NCI-H1417 (cell line): ENCODE measurements at regions not wholly inside any gene's neighbourhood (a gene's known extent, or its start where the extent isn't known, plus 50 kb on each side); places are given as distances from the start of the nearest gene placed in this dataset.
"Not testable (repeated sequence)": the region's sequence is repeated elsewhere in the genome, so short reads cannot be mapped to it uniquely, and the experiment has no call there.

ENCODE experiments used
- DNase-seq, 3 experiments: peaks; one replicate each; lab custom pipeline; 2025; lab: John Stamatoyannopoulos, UW

- no peak for DNase-seq
These were observed 89.7 kb upstream of the SH3BP4 start for GRCh38 chr2:234861841-234862735.

- DNase-seq: not testable (repeated sequence)
These were observed 92.4 kb upstream of the SH3BP4 start for GRCh38 chr2:234859330-234859872.

DNA sequence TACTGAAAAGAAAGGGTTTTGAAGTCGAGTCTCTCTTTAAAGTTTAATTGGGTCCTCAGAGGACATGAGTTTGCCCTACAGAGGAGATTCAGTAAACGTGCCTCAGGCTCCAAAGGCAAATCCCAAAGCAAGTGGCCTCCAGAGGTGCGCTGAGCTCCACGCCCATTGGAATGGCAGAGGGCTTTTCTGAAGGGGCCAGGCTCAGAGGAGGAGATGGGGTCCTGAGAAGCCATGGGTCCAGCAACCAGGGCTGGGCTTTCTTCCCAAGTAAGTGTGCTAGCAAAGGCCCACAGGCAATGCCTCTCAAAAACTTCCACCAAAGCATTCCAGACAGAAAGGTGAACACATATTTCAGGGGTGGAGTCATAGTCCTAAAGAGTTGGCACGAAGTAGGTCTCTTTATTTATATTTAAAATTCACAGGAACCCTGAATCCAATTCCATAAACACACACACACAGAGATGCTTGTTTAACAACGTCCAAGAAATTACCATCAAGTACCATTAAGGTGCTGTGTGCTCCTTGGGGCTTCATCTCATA, 93.0 kb upstream of the SH3BP4 start:
- no peak for DNase-seq

DNA sequence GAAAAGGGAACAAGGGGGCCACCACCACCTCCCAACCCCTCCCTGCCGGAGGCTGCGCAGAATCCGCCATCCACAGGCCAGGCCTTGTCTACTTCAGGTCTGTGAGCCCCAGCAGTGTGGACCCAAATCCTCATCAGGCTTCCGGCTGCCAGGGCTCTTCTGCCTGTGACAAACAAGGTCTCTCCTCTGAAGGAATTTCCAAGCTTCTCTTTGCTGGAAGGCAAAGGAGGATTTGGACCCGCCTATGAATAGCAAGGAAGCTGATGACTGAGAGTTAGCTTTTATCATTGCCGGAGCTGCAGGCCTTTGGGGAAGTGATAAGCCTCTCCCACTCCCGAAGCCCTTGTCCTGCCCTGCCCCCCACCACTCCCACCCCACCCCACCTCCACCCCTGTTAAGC, 93.7 kb upstream of the SH3BP4 start:
- no peak for DNase-seq

GRCh38 chr2:234853729-234854128, 98.1 kb upstream of the SH3BP4 start:
- no peak for DNase-seq

DNA sequence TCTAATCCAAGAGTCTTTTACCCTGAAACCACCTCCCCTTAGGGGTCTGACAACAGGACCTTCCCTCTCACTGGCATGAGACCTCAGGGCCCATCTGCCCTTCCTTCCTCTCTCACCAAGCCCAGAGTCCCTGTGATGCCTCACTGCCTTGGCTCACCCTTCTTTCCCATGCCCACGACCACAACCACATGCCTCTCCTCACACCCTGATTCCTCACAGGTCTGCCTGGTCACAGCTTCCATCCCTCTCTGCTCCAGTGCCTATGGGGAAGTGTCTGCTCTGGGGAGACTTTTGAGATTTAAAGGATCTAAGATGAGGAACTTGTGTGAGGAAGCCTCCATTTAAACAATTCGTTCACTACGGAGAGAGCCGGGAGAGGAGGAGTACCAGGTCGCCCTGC, 98.9 kb upstream of the SH3BP4 start:
- DNase-seq: no peak

DNA sequence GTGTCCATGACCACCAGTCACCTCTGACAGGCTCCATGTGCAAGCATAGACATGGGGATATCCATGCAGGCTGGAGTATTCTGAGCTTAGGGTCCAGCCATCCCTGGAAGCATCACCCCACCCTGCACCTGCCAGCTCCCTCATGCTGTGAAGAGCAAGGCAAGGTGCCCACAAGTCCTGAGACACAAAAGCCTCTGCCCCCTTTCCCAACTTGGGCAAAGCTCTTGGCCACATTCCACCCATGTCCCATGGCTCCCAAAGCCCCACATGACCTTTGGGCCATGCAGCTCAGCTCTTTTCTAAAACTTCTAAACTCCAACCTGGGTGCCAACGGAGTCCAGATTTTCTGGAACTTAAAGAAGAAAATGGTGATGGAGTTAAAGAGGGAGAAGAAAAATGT, 99.8 kb upstream of the SH3BP4 start:
- no peak for DNase-seq

DNA sequence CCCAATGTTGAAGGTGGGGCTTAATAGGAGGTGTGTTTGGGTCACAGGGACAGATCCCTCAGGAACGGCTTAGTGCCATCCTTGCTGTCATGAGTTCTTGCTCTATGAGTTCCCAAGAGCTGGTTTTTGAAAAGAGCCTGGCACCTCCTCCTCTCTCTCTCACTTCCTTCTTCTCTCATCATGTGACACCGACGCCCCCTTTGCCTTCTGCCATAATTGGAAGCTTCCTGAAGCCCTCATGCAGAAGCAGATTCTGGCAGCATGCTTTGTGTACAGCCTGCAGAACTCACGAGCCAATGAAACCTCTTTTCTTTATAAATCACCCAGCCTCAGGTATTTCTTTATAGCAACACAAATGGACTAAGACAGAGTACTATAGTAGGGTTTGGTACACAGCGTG, 100.4 kb upstream of the SH3BP4 start:
- peak in 1 of 3 experiments; percentile 7 for DNase-seq

GRCh38 chr2:234850818-234851217, 101.0 kb upstream of the SH3BP4 start:
- DNase-seq: no peak

DNA sequence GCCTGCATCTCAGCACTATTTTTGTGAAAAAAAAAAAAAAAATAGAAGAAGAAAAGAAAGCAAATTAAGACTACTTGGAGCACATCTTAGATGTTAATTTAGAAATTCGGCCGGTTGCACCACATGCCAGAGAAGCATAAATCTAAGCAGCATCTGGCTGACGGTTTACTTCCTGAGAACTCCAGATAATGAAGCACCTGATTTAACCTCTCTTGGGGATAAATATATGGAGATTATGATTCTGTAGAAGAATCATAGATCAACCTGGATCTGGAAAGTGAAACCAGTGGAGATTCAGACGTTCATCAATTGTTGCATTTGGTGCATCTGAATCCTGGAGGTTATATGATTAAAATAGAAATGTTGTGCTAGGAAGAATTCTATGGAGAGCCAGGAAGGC, 102.1 kb upstream of the SH3BP4 start:
- DNase-seq: no peak

DNA sequence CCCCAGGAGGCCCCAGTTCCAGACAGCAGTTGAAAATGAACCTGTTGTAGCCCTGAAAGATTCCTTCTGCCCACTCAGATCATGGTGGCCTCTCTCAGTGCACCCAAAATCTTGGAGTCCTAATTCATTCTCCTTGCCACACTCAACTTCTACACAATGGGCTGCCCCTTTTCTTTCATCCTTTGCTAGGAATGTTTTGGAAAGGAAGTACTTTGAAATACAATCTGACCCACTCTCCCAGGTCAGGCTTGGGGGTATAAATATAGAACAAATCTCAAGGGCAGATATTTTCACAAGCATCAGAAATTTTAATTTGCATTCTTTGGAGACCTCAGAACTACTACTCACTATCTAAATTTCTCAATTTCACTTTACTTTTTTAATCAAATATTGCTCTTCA, 103.2 kb upstream of the SH3BP4 start:
- peak in 1 of 3 experiments; percentile 33 for DNase-seq

- DNase-seq: no peak
These were observed 104.2 kb upstream of the SH3BP4 start for GRCh38 chr2:234847639-234848038.

DNA sequence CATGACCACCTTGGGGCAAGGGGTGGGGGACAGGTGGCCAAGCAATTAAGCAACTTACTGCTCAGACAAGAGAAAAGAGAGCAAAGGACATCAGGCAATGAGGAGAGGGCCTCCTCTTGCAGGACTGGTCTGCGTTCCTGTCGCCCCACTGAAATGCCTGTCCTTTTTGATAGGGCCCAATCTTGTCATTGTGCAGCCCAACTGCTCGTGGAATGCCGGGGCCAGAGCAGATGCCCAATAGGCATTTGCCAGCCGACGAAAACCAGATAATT, 104.5 kb upstream of the SH3BP4 start:
- no peak for DNase-seq

GRCh38 chr2:234846599-234847363, 105.0 kb upstream of the SH3BP4 start:
- no peak for DNase-seq

- no peak for DNase-seq
These were observed 105.9 kb upstream of the SH3BP4 start for GRCh38 chr2:234845602-234846590.

- DNase-seq: no peak
These were observed 108.4 kb upstream of the SH3BP4 start for GRCh38 chr2:234843411-234843810.

DNA sequence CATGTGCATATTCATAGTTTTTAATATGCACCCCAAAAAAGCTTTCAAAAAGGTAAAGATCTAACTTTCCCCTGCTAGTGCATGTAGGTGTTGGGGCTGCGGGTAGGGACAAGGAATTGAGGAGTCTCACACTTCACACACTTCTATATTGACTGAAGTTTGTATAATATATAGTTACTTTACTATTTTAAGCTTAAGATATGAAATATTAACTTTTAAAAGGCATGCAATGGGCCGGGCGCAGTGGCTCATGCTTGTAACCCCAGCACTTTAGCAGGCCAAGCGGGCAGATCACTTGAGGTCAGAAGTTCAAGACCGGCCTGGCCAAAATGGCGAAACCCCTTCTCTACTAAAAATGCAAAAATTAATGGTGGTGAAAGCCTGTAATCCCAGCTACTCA, 109.1 kb upstream of the SH3BP4 start:
- no peak for DNase-seq

- DNase-seq: no peak
These were observed 110.3 kb upstream of the SH3BP4 start for GRCh38 chr2:234841321-234842015.

DNA sequence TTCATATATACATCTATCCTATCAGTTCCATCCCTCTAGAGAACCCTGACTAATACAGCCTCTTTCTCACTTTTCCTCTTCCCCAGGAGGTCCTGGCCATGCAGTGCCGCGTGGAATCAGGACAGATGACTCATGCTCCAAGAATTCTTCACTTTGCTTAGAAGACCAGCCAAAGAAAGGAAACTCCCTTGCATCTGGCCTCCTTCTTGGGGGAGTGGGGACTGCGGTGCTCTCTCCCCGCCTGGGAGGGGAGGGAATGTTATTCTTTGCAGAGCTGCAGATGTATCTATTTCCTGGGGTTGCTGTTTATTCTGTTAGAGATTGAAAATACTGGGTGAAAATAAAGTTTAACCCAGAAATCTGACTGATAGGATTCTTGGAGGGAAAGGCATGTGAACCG, 111.5 kb upstream of the SH3BP4 start:
- no peak for DNase-seq

DNA sequence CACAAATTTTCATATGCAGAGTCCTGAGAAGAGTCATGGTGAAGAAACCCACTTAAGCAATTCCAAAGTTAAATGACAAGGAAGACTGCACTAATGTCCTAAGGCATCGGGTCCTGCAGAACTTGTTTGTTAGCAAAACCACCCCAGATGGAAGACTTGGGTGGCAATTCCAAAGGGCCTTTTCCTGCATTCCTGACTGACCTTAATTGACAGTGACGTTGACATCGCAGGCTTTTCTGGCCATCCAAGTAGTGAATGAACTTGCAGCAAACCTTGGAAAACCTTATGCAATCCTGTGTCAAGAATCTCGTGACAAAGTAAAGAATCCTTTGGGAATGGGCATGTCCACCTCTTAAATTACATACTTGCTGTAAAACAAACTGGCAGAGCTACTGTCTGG, 112.5 kb upstream of the SH3BP4 start:
- DNase-seq: no peak

GRCh38 chr2:234836271-234836670, 115.5 kb upstream of the SH3BP4 start:
- DNase-seq: peak in 1 of 3 experiments; percentile 52
